ENCODE measurements at regions not wholly inside any gene's neighbourhood (a gene's known extent, or its start where the extent isn't known, plus 50 kb on each side); places are given as distances from the start of the nearest gene placed in this dataset.

DNA sequence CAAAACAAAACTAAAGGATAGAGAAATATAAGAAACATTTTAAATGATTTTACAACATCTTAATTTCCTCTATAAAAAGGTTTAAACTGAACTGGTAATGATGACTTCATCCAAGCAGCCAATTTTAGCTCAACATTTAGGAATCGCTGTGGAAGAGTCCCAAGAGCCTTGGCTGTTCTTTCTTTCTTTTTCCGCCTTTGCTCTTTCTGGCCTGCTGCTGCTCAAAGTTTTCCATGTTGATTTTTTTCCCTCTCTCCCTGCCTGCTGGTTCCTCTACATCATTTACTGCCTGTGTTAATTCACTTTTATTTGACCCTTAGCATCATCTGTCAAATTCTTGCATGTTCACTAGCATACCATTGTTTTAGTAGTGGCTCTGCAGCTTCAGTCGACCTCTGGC, 146.9 kb downstream of the EVX1 start:
- no peak overlapping the region for H3K4me3 ChIP-seq (ENCODE audit: low read depth, low read length)
- DNase-seq (ENCODE audit: low read depth) = no peak
- TF ChIP-seq, protein P1, sequence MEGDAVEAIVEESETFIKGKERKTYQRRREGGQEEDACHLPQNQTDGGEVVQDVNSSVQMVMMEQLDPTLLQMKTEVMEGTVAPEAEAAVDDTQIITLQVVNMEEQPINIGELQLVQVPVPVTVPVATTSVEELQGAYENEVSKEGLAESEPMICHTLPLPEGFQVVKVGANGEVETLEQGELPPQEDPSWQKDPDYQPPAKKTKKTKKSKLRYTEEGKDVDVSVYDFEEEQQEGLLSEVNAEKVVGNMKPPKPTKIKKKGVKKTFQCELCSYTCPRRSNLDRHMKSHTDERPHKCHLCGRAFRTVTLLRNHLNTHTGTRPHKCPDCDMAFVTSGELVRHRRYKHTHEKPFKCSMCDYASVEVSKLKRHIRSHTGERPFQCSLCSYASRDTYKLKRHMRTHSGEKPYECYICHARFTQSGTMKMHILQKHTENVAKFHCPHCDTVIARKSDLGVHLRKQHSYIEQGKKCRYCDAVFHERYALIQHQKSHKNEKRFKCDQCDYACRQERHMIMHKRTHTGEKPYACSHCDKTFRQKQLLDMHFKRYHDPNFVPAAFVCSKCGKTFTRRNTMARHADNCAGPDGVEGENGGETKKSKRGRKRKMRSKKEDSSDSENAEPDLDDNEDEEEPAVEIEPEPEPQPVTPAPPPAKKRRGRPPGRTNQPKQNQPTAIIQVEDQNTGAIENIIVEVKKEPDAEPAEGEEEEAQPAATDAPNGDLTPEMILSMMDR (conservative IDR thresholded peaks at IDR 0.05; ENCODE audit: low read depth, low read length) = no peak

DNA sequence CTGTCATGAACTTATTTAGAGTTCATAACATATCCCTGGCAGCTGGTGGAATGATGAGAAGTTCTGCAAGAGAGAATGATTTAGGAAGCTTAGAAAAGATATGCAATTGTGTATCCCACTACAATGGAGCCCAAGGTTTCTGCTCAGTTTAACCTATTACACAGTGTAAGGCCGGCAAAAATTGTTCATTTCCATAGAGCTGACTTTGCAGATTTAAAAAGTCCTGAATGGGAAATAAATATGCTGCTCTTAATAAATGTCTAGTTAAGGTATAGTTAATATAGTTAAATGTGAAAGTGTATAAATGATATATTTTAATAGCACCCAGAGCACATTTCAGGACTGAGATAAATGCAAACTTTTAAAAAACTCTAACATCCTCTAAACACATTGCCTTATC, 149.9 kb downstream of the EVX1 start:
- TF ChIP-seq, protein P1 (conservative IDR thresholded peaks at IDR 0.05; ENCODE audit: low read depth, low read length) = no peak
- DNase-seq (ENCODE audit: low read depth) = no peak
- H3K4me3 ChIP-seq (ENCODE audit: low read depth, low read length) = no peak overlapping the region

DNA sequence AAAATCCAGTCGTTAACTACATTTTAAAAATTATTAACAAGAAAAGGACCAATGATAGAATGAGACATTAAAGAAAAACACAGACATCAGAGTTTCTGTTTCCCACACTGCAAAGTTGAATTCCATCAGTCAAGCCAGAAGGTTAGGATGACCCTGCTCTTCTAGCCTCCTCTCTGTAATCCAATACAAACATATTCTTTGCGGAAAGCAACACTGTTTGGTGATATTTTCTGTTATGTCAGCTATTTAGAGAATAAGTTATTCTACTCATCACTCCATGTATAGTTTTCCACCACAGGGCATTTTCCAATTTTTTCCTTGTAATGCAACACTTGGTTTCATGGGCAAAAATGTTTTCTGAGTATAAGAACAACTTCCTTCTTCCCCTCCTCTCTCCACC, 152.3 kb downstream of the EVX1 start:
- DNase-seq (ENCODE audit: low read depth) = no peak
- H3K4me3 ChIP-seq (ENCODE audit: low read depth, low read length) = no peak overlapping the region
- TF ChIP-seq, protein P1 (conservative IDR thresholded peaks at IDR 0.05; ENCODE audit: low read depth, low read length) = no peak

DNA sequence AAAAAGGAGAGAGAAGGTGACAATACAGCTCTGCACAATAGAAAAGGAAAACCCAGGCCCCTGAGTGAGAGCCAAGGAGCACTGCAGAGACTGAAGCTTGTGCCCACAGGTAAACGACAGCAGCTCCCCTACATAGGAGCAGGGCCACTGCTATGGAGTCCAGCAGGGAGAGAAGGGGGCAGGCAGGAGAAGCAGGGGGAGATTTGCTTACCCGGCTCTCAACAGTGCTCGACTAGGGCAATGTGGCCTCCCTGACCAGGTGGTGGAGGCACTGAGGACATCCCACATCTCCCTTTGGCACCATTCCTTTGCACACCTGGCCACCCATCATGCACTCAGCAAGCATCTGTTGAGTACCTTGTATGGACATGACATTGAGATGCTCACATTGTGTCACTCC, 153.0 kb downstream of the EVX1 start:
- no peak overlapping the region for H3K4me3 ChIP-seq (ENCODE audit: low read depth, low read length)
- TF ChIP-seq, protein P1 (conservative IDR thresholded peaks at IDR 0.05; ENCODE audit: low read depth, low read length) = no peak
- DNase-seq (ENCODE audit: low read depth) = no peak

DNA sequence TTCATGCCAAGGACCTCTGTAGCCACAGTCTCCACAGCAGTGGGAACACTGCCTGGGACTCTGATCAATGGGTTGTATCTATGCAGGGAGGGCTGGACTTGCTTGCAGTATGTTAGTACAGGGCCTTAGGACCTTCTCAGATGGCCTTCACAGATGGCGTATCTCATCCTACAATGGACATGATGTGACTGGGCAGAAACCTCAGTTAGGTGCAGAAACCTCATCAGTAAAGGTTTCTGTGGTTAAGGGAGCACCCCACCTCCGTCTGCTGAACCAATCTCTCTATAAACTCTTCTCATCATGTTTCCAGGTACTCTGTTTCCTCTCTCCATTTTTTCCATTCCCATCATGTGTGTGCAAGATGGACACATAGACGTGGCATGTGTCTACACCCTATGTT, 154.9 kb downstream of the EVX1 start:
- no peak for DNase-seq (ENCODE audit: low read depth)
- TF ChIP-seq, protein P1 (conservative IDR thresholded peaks at IDR 0.05; ENCODE audit: low read depth, low read length) = no peak
- no peak overlapping the region for H3K4me3 ChIP-seq (ENCODE audit: low read depth, low read length)

DNA sequence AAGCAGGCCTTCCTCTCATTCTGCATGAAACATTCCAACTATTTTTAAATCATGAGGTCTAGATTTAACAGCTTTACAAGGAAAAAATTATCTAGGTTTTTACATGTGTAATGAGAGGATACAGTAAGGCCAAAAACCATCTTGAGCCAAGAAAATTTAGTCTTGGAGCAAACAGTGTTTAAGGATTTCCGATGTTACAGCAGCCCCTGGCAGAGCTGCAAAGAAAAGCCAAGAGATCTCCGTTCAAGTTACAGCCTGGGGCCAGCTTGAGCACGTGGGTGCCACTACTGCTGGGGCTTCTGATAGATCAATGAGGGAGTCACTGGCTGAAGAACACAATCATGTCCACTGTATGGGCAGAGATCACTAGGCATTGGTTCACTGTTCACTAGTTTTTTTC, 156.2 kb downstream of the EVX1 start:
- TF ChIP-seq, protein P1 (conservative IDR thresholded peaks at IDR 0.05; ENCODE audit: low read depth, low read length) = no peak
- no peak for DNase-seq (ENCODE audit: low read depth)
- H3K4me3 ChIP-seq (ENCODE audit: low read depth, low read length) = no peak overlapping the region

DNA sequence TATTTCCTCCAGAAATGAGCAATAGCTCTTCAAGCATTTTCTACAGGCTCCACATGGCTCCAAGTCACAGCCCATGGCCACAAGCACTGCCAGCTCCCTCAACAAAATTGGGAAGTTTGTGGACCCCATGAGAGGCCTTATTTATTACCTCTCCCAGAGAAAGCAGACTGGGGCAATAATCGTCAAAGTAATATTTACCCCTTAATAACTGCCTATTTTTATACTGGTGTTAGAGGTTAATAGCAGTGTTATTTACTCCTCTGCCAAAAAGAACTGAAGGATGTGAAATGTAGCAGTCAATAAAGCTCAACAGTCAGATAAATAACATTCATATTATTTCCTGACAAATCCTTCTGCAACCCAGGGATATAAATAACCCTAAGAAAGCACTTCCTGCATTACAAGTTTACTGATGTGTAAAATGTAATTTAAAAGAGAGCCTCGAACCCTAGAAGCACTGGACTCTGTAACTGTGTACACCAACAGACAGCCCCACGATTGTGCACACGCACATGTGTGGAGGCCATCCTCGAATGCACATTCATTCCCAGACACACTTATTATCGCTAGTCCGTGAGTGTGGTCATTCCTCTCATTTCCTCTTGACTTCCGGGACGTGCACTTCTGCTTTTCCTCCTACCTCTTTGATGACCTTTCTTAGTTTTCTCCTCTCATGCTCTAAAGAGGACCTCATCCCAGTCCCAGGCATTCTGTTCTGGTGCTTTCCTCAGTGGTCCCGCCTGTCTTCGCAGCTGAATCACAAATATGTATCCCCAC, 157.4 kb downstream of the EVX1 start:
- H3K4me3 ChIP-seq (ENCODE audit: low read depth, low read length) = no peak overlapping the region
- DNase-seq (ENCODE audit: low read depth) = no peak
- TF ChIP-seq, protein P1 (conservative IDR thresholded peaks at IDR 0.05; ENCODE audit: low read depth, low read length) = no peak
